NCI-H82 treated with DMSO at 0.1 percent for 48 hours (cell line): ENCODE measurements at regions not wholly inside any gene's neighbourhood (a gene's known extent, or its start where the extent isn't known, plus 50 kb on each side); places are given as distances from the start of the nearest gene placed in this dataset.
"Not testable (repeated sequence)": the region's sequence is repeated elsewhere in the genome, so short reads cannot be mapped to it uniquely, and the experiment has no call there.

ENCODE experiments used
- DNase-seq: peaks from one replicate; lab custom pipeline; 2025; ENCODE audit not compliant: unreplicated experiment; lab: John Stamatoyannopoulos, UW

- no peak for DNase-seq
Observed at GRCh38 chr1:229164836-229165735, 105.8 kb upstream of the RAB4A start.

- peak; percentile 99 for DNase-seq
Observed at GRCh38 chr1:229167318-229167717, 103.6 kb upstream of the RAB4A start.

- no peak for DNase-seq
Observed at GRCh38 chr1:229169399-229169798, 101.5 kb upstream of the RAB4A start.

- DNase-seq = no peak
Observed at GRCh38 chr1:229170274-229170673, 100.6 kb upstream of the RAB4A start.

- peak; percentile 54 for DNase-seq
Observed at GRCh38 chr1:229170778-229171505, 100.0 kb upstream of the RAB4A start.

- no peak for DNase-seq
Observed at GRCh38 chr1:229171934-229172333, 99.0 kb upstream of the RAB4A start.

GRCh38 chr1:229173491-229174476 is 97.1 kb upstream of the RAB4A start:
- DNase-seq = not testable (repeated sequence)

- DNase-seq = not testable (repeated sequence)
Observed at GRCh38 chr1:229175297-229175696, 95.6 kb upstream of the RAB4A start.

- not testable (repeated sequence) for DNase-seq
Observed at GRCh38 chr1:229176457-229176856, 94.5 kb upstream of the RAB4A start.

GRCh38 chr1:229180161-229180560 is 90.8 kb upstream of the RAB4A start:
- DNase-seq = no peak

GRCh38 chr1:229181419-229181818 is 89.5 kb upstream of the RAB4A start:
- DNase-seq = no peak

GRCh38 chr1:229183588-229183987 is 87.3 kb upstream of the RAB4A start:
- DNase-seq = no peak

GRCh38 chr1:229184066-229184465 is 86.8 kb upstream of the RAB4A start:
- DNase-seq = no peak

- no peak for DNase-seq
Observed at GRCh38 chr1:229185963-229186362, 84.9 kb upstream of the RAB4A start.

- no peak for DNase-seq
Observed at GRCh38 chr1:229186373-229187056, 84.4 kb upstream of the RAB4A start.

GRCh38 chr1:229190057-229190575 is 80.8 kb upstream of the RAB4A start:
- no peak for DNase-seq

- DNase-seq = no peak
Observed at GRCh38 chr1:229191066-229191674, 79.7 kb upstream of the RAB4A start.

- no peak for DNase-seq
Observed at GRCh38 chr1:229192031-229192430, 78.9 kb upstream of the RAB4A start.

- no peak for DNase-seq
Observed at GRCh38 chr1:229192853-229193252, 78.1 kb upstream of the RAB4A start.

GRCh38 chr1:229194096-229194495 is 76.8 kb upstream of the RAB4A start:
- DNase-seq = no peak
